ENCODE measurements at regions not wholly inside any gene's neighbourhood (a gene's known extent, or its start where the extent isn't known, plus 50 kb on each side); places are given as distances from the start of the nearest gene placed in this dataset.

DNA sequence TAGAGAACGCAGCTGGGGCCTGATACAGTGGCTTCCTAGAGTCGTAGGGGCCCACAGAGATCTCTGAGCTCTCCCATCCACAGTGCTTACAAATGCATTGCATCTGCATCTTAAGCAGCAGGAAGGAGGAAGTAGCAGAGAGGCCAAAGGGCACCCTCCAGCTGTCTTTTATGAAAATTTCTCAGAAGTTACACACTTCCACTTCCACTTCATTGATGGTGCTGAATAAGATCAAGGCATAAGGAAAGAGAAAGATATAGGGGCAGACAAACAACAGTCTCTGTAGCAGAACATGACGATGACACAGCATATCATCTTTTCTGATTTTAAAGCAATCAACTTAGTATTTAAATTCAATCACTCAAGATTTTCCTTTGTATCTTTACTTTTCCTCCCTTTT lies 51.6 kb upstream of the ABCC9 start (continued):
- TF ChIP-seq ELK3 (CRISPR knock-in tag; IDR thresholded peaks at IDR 0.05) (no peak), ZKSCAN3 (CRISPR knock-in tag; IDR thresholded peaks at IDR 0.05) (no peak), FOXM1 (IDR thresholded peaks at IDR 0.05; ENCODE audit: low read depth) (no peak), FOXM1 (CRISPR knock-in tag; IDR thresholded peaks at IDR 0.05; ENCODE audit: low read depth) (no peak), PHF8 (IDR thresholded peaks at IDR 0.05; ENCODE audit: borderline replicate concordance, low read length) (no peak), ZNF586 (CRISPR knock-in tag; conservative IDR thresholded peaks at IDR 0.05) (no peak), KLF13 (tag; IDR thresholded peaks at IDR 0.05; ENCODE audit: borderline replicate concordance, low read depth) (no peak), RBFOX2 (IDR thresholded peaks at IDR 0.05; ENCODE audit: low read depth, low read length) (no peak), POU5F1 (IDR thresholded peaks at IDR 0.05; ENCODE audit: borderline replicate concordance, low read depth, low read length, partially characterized antibody) (no peak), RNF2 (IDR thresholded peaks at IDR 0.05) (no peak), PTTG1 (tag; IDR thresholded peaks at IDR 0.05; ENCODE audit: low read depth) (no peak), POLR3A (IDR thresholded peaks at IDR 0.05; ENCODE audit: borderline replicate concordance, extremely low read depth, insufficient read depth, insufficient read length) (no peak), ZEB2 (IDR thresholded peaks at IDR 0.05) (no peak), DMBX1 (CRISPR knock-in tag; IDR thresholded peaks at IDR 0.05; ENCODE audit: borderline replicate concordance) (no peak), ZNF232 (CRISPR knock-in tag; IDR thresholded peaks at IDR 0.05) (no peak), JUNB (CRISPR knock-in tag; conservative IDR thresholded peaks at IDR 0.05) (no peak)
- TF ChIP-seq, protein P1, sequence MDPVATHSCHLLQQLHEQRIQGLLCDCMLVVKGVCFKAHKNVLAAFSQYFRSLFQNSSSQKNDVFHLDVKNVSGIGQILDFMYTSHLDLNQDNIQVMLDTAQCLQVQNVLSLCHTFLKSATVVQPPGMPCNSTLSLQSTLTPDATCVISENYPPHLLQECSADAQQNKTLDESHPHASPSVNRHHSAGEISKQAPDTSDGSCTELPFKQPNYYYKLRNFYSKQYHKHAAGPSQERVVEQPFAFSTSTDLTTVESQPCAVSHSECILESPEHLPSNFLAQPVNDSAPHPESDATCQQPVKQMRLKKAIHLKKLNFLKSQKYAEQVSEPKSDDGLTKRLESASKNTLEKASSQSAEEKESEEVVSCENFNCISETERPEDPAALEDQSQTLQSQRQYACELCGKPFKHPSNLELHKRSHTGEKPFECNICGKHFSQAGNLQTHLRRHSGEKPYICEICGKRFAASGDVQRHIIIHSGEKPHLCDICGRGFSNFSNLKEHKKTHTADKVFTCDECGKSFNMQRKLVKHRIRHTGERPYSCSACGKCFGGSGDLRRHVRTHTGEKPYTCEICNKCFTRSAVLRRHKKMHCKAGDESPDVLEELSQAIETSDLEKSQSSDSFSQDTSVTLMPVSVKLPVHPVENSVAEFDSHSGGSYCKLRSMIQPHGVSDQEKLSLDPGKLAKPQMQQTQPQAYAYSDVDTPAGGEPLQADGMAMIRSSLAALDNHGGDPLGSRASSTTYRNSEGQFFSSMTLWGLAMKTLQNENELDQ (CRISPR knock-in tag; IDR thresholded peaks at IDR 0.05; ENCODE audit: borderline replicate concordance) = no peak
- TF ChIP-seq, protein P2, sequence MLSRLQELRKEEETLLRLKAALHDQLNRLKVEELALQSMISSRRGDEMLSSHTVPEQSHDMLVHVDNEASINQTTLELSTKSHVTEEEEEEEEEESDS (CRISPR knock-in tag; IDR thresholded peaks at IDR 0.05) = no peak
- TF ChIP-seq, protein P3, sequence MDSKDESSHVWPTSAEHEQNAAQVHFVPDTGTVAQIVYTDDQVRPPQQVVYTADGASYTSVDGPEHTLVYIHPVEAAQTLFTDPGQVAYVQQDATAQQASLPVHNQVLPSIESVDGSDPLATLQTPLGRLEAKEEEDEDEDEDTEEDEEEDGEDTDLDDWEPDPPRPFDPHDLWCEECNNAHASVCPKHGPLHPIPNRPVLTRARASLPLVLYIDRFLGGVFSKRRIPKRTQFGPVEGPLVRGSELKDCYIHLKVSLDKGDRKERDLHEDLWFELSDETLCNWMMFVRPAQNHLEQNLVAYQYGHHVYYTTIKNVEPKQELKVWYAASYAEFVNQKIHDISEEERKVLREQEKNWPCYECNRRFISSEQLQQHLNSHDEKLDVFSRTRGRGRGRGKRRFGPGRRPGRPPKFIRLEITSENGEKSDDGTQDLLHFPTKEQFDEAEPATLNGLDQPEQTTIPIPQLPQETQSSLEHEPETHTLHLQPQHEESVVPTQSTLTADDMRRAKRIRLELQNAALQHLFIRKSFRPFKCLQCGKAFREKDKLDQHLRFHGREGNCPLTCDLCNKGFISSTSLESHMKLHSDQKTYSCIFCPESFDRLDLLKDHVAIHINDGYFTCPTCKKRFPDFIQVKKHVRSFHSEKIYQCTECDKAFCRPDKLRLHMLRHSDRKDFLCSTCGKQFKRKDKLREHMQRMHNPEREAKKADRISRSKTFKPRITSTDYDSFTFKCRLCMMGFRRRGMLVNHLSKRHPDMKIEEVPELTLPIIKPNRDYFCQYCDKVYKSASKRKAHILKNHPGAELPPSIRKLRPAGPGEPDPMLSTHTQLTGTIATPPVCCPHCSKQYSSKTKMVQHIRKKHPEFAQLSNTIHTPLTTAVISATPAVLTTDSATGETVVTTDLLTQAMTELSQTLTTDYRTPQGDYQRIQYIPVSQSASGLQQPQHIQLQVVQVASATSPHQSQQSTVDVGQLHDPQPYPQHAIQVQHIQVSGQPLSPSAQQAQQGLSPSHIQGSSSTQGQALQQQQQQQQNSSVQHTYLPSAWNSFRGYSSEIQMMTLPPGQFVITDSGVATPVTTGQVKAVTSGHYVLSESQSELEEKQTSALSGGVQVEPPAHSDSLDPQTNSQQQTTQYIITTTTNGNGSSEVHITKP (IDR thresholded peaks at IDR 0.05; ENCODE audit: partially characterized antibody) = no peak
- TF ChIP-seq, protein P4, sequence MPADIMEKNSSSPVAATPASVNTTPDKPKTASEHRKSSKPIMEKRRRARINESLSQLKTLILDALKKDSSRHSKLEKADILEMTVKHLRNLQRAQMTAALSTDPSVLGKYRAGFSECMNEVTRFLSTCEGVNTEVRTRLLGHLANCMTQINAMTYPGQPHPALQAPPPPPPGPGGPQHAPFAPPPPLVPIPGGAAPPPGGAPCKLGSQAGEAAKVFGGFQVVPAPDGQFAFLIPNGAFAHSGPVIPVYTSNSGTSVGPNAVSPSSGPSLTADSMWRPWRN (IDR thresholded peaks at IDR 0.05; ENCODE audit: low read depth) = no peak
- TF ChIP-seq, protein P5, sequence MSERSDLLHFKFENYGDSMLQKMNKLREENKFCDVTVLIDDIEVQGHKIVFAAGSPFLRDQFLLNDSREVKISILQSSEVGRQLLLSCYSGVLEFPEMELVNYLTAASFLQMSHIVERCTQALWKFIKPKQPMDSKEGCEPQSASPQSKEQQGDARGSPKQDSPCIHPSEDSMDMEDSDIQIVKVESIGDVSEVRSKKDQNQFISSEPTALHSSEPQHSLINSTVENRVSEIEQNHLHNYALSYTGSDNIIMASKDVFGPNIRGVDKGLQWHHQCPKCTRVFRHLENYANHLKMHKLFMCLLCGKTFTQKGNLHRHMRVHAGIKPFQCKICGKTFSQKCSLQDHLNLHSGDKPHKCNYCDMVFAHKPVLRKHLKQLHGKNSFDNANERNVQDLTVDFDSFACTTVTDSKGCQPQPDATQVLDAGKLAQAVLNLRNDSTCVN (CRISPR knock-in tag; IDR thresholded peaks at IDR 0.05) = no peak

Measured in K562 (cell line).